H1 (cell line): ENCODE measurements at regions not wholly inside any gene's neighbourhood (a gene's known extent, or its start where the extent isn't known, plus 50 kb on each side); places are given as distances from the start of the nearest gene placed in this dataset.

Experiments
- ASH2L ChIP-seq: fragments of 200-600, 300-600 bp; sonication (generic); IDR thresholded peaks from one replicate; pipeline ENCODE4 v1.7.1; 2017; ENCODE audit warnings: low read length
- CTCF ChIP-seq, 3 experiments: IDR thresholded peaks; 1 replicate in 2 of 3; 2 replicates in 1 of 3; pipeline versions ENCODE4 v1.5.1 to v1.6.1; 2011; ENCODE audit warnings: low read length in 3 of 3, mild to moderate bottlenecking in 3 of 3, inconsistent platforms in 2 of 3, low read depth in 1 of 3, moderate library complexity in 1 of 3; ENCODE audit not compliant: insufficient read depth in 1 of 3; ENCODE audit errors: control extremely low read depth in 1 of 3
- EGR1 ChIP-seq: IDR thresholded peaks from 2 replicates; pipeline ENCODE4 v1.6.1; 2011; ENCODE audit warnings: low read depth, low read length, borderline replicate concordance
- EZH2 ChIP-seq: fragments of 200-600 bp; sonication (generic); IDR thresholded peaks from 2 replicates; pipeline ENCODE4 v1.7.1; 2012; ENCODE audit warnings: low read depth, mild to moderate bottlenecking, moderate library complexity, low read length, inconsistent platforms; ENCODE audit not compliant: severe bottlenecking
- HDAC2 ChIP-seq, 2 experiments: fragments of 300-600 bp in 1 of 2; sonication (generic) in 1 of 2; IDR thresholded peaks; 2 replicates each; pipeline ENCODE4 v1.6.1; 2011 to 2012; ENCODE audit warnings: low read depth in 2 of 2, low read length in 2 of 2, mild to moderate bottlenecking in 2 of 2, moderate library complexity in 2 of 2, borderline replicate concordance in 1 of 2, inconsistent platforms in 1 of 2
- KDM1A ChIP-seq: fragments of 200-600, 300-600 bp; sonication (generic); IDR thresholded peaks from 2 replicates; pipeline ENCODE4 v1.7.1; 2016; ENCODE audit warnings: mild to moderate bottlenecking, low read length, borderline replicate concordance
- MAFK ChIP-seq: IDR thresholded peaks from 2 replicates; pipeline ENCODE4 v1.6.1; 2012; ENCODE audit warnings: low read depth, mild to moderate bottlenecking, improper control_type of control experiment, low read length
- SP4 ChIP-seq: IDR thresholded peaks from 2 replicates; pipeline ENCODE4 v1.6.1; 2012; ENCODE audit warnings: low read length, inconsistent platforms
- SUZ12 ChIP-seq: fragments of 200-600 bp; sonication (generic); IDR thresholded peaks from 2 replicates; pipeline ENCODE4 v1.6.1; 2012; ENCODE audit warnings: mild to moderate bottlenecking, inconsistent platforms, low read length, moderate library complexity, mixed read lengths
- TAF7 ChIP-seq: optimal IDR thresholded peaks from 2 replicates; pipeline ENCODE3; 2011; ENCODE audit warnings: low read depth, mild to moderate bottlenecking, inconsistent platforms, low read length, moderate library complexity, borderline replicate concordance
- YY1 ChIP-seq: IDR thresholded peaks from 2 replicates; pipeline ENCODE4 v1.6.1; 2011; ENCODE audit warnings: low read depth, mild to moderate bottlenecking, low read length

GRCh38 chr6:163986313-163986712 is 571.8 kb downstream of the QKI start:
- no peak for TF ChIP-seq CTCF (IDR thresholded peaks at IDR 0.05; ENCODE audit: control extremely low read depth in 1 of 3, insufficient read depth in 1 of 3, low read depth in 1 of 3, low read length in 3 of 3)
- no peak for TF ChIP-seq SUZ12
- no peak for TF ChIP-seq KDM1A
- TF ChIP-seq EZH2, result no peak
- no peak for TF ChIP-seq YY1
- TF ChIP-seq TAF7, result no peak
- no peak for TF ChIP-seq HDAC2 (IDR thresholded peaks at IDR 0.05; ENCODE audit: borderline replicate concordance in 1 of 2, low read depth in 2 of 2, low read length in 2 of 2)
- TF ChIP-seq MAFK, result no peak
- TF ChIP-seq ASH2L, result no peak
- TF ChIP-seq SP4, result no peak
- no peak for TF ChIP-seq EGR1
